ENCODE measurements at regions not wholly inside any gene's neighbourhood (a gene's known extent, or its start where the extent isn't known, plus 50 kb on each side); places are given as distances from the start of the nearest gene placed in this dataset.

GRCh38 chr2:150042500-150043171 is 444.8 kb downstream of the RND3 start:
- Histone ChIP-seq H3K9me3 (no peaks in the 10 kb centered on the region), H3K36me3 (no peaks in the 10 kb centered on the region), H3K27ac (no peak overlapping the region), H3K4me1 (ENCODE audit: control insufficient read depth in 1 of 2, low read depth in 2 of 2) (no peaks in the 10 kb centered on the region), H3K4me3 (no peak overlapping the region), H3K27me3 (replicated peaks; ENCODE audit: insufficient read depth) (no peaks in the 10 kb centered on the region)
- no peak for DNase-seq (ENCODE audit: low spot score)
- ATAC-seq (ENCODE audit: insufficient number of reproducible peaks, low FRiP score, low read depth), result no peak
- TF ChIP-seq CTCF (IDR thresholded peaks at IDR 0.05), result no peak

GRCh38 chr2:150041722-150042425 is 445.6 kb downstream of the RND3 start:
- Histone ChIP-seq H3K36me3 (no peaks in the 10 kb centered on the region), H3K9me3 (no peaks in the 10 kb centered on the region), H3K4me3 (no peak overlapping the region), H3K27ac (no peak overlapping the region), H3K4me1 (ENCODE audit: control insufficient read depth in 1 of 2, low read depth in 2 of 2) (peaks cover 0 to 1% of the 10 kb centered on the region in 2 donors), H3K27me3 (replicated peaks; ENCODE audit: insufficient read depth) (no peaks in the 10 kb centered on the region)
- ATAC-seq (ENCODE audit: insufficient number of reproducible peaks, low FRiP score, low read depth), result no peak
- DNase-seq (ENCODE audit: low spot score), result no peak
- TF ChIP-seq CTCF (IDR thresholded peaks at IDR 0.05), result no peak

- Histone ChIP-seq H3K27ac (no peak overlapping the region), H3K4me1 (ENCODE audit: control insufficient read depth in 1 of 2, low read depth in 2 of 2) (peaks cover 0 to 7% of the 10 kb centered on the region in 2 donors), H3K36me3 (no peaks in the 10 kb centered on the region), H3K9me3 (no peaks in the 10 kb centered on the region), H3K27me3 (replicated peaks; ENCODE audit: insufficient read depth) (no peaks in the 10 kb centered on the region), H3K4me3 (no peak overlapping the region)
- ATAC-seq (ENCODE audit: insufficient number of reproducible peaks, low FRiP score, low read depth), result no peak
- no peak for DNase-seq (ENCODE audit: low spot score)
- TF ChIP-seq CTCF (IDR thresholded peaks at IDR 0.05), result no peak
These were observed 449.0 kb upstream of the MMADHC start for GRCh38 chr2:150036622-150037021.

GRCh38 chr2:150034665-150035064 is 447.1 kb upstream of the MMADHC start:
- Histone ChIP-seq H3K4me3 (no peak overlapping the region), H3K9me3 (no peaks in the 10 kb centered on the region), H3K4me1 (ENCODE audit: control insufficient read depth in 1 of 2, low read depth in 2 of 2) (peaks cover 0 to 15% of the 10 kb centered on the region in 2 donors), H3K27ac (no peak overlapping the region), H3K27me3 (replicated peaks; ENCODE audit: insufficient read depth) (no peaks in the 10 kb centered on the region), H3K36me3 (no peaks in the 10 kb centered on the region)
- no peak for TF ChIP-seq CTCF (IDR thresholded peaks at IDR 0.05)
- DNase-seq (ENCODE audit: low spot score), result no peak
- ATAC-seq (ENCODE audit: insufficient number of reproducible peaks, low FRiP score, low read depth), result no peak

- no peaks in the 10 kb centered on the region for H3K9me3 ChIP-seq
- no peak for TF ChIP-seq CTCF (IDR thresholded peaks at IDR 0.05)
- H3K36me3 ChIP-seq, result no peaks in the 10 kb centered on the region
- no peaks in the 10 kb centered on the region for H3K27me3 ChIP-seq (replicated peaks; ENCODE audit: insufficient read depth)
- no peak for ATAC-seq (ENCODE audit: insufficient number of reproducible peaks, low FRiP score, low read depth)
- no peak overlapping the region for H3K27ac ChIP-seq
- no peak overlapping the region for H3K4me3 ChIP-seq
- H3K4me1 ChIP-seq (ENCODE audit: control insufficient read depth in 1 of 2, low read depth in 2 of 2), result peaks cover 0 to 8% of the 10 kb centered on the region in 2 donors
- DNase-seq (ENCODE audit: low spot score), result no peak
These were observed 443.0 kb upstream of the MMADHC start for GRCh38 chr2:150030436-150031190.

Measured in thoracic aorta (tissue), 2 donors.